Activated naive CD8-positive, alpha-beta T cell (primary cell): ENCODE measurements at regions not wholly inside any gene's neighbourhood (a gene's known extent, or its start where the extent isn't known, plus 50 kb on each side); places are given as distances from the start of the nearest gene placed in this dataset.

ENCODE experiments used
- H3K27ac Mint-ChIP-seq: one replicate; pipeline ENCODE4 v1.8.0; 2021; ENCODE audit warnings: mixed read lengths
- H3K27me3 Mint-ChIP-seq: one replicate; pipeline ENCODE4 v1.8.0; 2021; ENCODE audit warnings: mixed read lengths
- H3K36me3 Mint-ChIP-seq: one replicate; pipeline ENCODE4 v1.8.0; 2021; ENCODE audit warnings: mixed read lengths
- H3K4me1 Mint-ChIP-seq: one replicate; pipeline ENCODE4 v1.8.0; 2021; ENCODE audit warnings: low read depth, mixed read lengths
- H3K4me3 Mint-ChIP-seq: one replicate; pipeline ENCODE4 v1.8.0; 2021; ENCODE audit warnings: mild to moderate bottlenecking, mixed read lengths
- H3K9me3 Mint-ChIP-seq: one replicate; pipeline ENCODE4 v1.8.0; 2021; ENCODE audit warnings: low read depth, mixed read lengths

DNA sequence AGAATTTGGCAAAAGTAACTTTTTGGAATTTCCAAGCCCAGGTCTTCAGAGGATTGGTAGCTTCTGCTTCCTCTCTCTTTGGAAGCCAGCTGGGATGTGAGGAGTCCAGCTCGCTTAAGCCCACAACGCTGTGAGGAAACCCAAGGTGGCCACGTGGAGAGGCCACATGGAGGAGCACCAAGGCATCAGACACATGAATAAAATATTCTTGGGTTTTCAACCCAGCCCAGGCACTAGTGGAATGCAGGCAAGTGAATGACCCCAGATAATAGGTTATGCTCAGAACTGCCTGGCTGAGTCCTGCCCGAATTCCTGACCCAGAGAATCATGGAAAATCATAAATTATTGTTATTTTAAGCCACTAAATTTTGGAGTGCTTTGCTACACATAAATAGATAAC is 119.7 kb upstream of the PARP11 start:
- Mint-ChIP-seq H3K9me3 (no peaks in the 10 kb centered on the region), H3K4me3 (no peak overlapping the region), H3K27me3 (no peaks in the 10 kb centered on the region), H3K4me1 (peaks cover 42% of the 10 kb centered on the region), H3K36me3 (no peaks in the 10 kb centered on the region), H3K27ac (no peak overlapping the region)

DNA sequence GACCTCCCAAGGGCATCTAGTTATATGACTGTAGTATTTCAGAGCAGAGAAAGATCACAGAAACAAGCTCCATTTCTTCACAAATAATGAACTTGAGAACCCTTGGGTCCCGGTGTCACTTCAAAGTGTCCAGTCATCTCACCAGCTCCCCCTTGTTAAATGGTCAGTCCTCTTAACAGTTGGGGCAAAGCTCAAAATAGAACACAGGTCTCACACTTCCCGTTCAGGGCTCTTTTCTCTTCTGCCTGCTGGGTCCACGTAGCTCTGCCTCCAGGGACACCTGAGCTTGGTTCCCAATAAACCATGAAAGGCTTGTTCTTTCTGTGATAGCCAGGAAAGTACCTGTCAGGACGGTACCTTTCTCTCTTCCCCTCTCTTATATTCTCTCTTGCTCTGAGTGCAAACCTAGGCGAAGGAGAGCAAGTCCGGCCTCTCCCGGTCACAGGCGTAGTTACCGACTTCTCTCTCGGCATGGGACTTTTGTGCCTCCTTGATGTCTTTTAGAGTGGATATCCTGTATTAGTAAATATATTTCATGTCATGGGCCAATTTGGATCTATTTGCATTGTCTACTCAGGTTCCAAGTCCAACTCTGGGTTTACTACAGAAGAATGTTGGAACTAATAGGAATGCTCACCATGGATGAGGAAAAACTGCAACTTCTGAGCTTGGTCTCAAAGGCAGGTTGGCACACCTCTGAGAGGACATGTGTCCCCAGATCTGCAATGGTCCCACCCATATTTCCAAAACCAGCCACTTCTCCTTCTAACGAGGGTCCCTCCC is 118.8 kb upstream of the PARP11 start:
- Mint-ChIP-seq H3K9me3 (no peaks in the 10 kb centered on the region), H3K4me3 (no peak overlapping the region), H3K27ac (no peak overlapping the region), H3K36me3 (no peaks in the 10 kb centered on the region), H3K27me3 (no peaks in the 10 kb centered on the region), H3K4me1 (peaks cover 44% of the 10 kb centered on the region)

DNA sequence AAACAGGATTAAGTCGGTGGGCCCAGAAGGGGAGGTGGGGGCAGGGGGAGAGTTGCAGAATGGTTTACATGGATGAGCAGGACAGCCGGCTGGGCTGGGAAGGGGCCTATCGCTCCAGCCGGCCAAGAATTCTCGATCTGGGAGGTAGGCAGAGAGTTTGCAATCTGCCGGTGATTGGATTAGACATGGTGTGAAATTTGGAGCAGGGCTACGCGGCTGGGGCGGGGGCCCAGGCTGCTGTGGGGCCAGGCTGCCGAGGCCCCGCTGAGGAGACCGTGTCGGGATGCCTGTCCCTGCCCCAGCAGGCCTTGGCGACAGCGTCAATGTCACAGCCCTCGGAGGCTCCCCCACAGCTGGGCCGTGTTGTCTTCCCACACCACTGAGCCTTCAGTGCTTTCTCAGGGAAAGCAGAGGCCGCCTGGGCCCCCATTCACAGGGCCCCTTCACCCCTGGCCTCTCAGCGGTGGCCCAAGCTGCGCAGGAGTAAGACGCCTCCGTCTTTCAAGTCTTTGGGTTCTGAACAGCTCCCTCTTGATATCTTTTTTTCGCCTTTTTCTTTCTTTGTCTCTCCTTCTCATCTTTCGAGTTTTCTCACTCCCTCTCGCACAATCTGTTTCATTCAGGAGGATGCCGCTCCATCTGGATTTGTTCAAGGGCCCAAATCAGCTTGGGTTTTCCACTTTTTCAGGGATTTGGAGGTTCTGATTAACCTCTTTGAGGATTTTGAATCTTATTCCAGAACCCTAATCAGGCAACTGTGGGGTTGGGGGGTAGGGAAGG is 117.5 kb upstream of the PARP11 start:
- no peak overlapping the region for H3K4me3 Mint-ChIP-seq
- no peak overlapping the region for H3K27ac Mint-ChIP-seq
- H3K36me3 Mint-ChIP-seq = no peaks in the 10 kb centered on the region
- peaks cover 45% of the 10 kb centered on the region for H3K4me1 Mint-ChIP-seq
- no peaks in the 10 kb centered on the region for H3K27me3 Mint-ChIP-seq
- no peaks in the 10 kb centered on the region for H3K9me3 Mint-ChIP-seq

DNA sequence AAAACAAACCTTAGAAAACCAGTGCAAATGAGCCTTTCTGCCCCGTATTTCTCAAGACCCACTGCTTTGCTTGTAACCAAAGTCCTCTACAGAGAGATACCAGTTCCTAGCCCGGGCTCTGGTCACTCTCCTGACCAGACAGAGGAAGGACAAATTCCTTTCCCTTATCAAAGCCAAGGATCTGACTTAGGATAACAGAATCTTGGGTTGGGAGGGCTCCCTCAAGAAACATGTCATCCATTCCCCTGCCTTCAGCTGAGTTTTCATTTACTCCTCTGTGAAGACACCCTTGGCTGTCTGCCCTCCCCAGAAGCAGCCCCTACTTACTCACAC is 116.0 kb upstream of the PARP11 start:
- Mint-ChIP-seq H3K36me3 (no peaks in the 10 kb centered on the region), H3K4me3 (peak overlapping the region; percentile 54), H3K27me3 (no peaks in the 10 kb centered on the region), H3K4me1 (peaks cover 44% of the 10 kb centered on the region), H3K9me3 (no peaks in the 10 kb centered on the region), H3K27ac (peak overlapping the region; percentile 91)

DNA sequence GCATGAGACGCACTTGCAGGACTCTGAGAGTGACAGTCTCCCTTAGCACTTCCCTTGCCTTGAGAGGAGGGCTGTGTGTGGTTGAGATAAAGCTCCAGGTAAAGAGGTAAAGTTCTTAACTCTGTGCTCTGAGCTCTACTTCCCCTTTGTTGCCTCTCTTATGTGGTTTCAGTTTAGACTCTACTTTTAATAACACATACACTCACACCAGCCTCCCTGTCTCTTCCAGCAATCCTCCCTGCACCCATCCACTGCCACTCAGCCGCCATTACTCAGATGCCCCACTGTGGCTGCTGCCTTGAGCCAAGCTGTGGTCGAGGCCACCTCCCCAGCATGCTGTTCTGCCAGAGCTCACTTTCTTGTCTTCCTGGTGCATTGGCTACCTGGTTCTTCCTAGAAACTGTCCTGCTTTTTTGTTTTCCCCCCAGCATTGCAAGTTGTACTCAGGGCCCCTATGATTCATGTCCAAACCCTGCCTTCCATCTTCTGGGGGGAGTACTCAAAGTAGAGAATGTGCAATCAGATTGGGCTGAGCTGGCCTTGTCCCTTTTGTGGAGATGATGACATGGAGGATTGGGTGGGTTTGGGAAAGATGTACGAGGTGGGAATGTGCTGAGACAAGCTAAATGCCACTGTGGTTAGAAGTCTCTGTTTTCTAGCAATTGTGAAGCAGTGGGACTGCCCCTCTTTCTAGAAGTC is 115.5 kb upstream of the PARP11 start:
- Mint-ChIP-seq H3K4me3 (peak overlapping the region; percentile 54), H3K4me1 (peaks cover 44% of the 10 kb centered on the region), H3K9me3 (no peaks in the 10 kb centered on the region), H3K36me3 (no peaks in the 10 kb centered on the region), H3K27ac (peak overlapping the region; percentile 91), H3K27me3 (no peaks in the 10 kb centered on the region)

DNA sequence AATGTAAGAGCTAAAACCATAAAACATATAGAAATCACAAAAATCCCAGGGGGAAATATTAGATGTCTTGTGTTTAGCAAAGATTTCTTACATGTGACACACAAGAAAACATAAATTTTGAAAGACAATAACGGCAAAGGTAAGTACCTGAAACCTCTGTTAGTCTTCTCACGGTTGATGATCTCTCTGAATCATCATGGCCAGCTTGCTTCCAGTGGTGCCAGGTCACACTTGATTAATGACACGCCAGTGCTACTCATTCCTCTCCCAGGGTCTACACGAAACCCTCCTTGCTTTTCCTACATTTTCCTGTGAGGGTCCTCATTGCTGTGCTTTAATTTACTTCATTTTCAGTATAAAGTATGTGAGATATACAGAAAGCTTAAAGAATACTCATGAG is 114.4 kb upstream of the PARP11 start:
- no peak overlapping the region for H3K27ac Mint-ChIP-seq
- no peak overlapping the region for H3K4me3 Mint-ChIP-seq
- no peaks in the 10 kb centered on the region for H3K27me3 Mint-ChIP-seq
- no peaks in the 10 kb centered on the region for H3K9me3 Mint-ChIP-seq
- H3K36me3 Mint-ChIP-seq = no peaks in the 10 kb centered on the region
- peaks cover 44% of the 10 kb centered on the region for H3K4me1 Mint-ChIP-seq

DNA sequence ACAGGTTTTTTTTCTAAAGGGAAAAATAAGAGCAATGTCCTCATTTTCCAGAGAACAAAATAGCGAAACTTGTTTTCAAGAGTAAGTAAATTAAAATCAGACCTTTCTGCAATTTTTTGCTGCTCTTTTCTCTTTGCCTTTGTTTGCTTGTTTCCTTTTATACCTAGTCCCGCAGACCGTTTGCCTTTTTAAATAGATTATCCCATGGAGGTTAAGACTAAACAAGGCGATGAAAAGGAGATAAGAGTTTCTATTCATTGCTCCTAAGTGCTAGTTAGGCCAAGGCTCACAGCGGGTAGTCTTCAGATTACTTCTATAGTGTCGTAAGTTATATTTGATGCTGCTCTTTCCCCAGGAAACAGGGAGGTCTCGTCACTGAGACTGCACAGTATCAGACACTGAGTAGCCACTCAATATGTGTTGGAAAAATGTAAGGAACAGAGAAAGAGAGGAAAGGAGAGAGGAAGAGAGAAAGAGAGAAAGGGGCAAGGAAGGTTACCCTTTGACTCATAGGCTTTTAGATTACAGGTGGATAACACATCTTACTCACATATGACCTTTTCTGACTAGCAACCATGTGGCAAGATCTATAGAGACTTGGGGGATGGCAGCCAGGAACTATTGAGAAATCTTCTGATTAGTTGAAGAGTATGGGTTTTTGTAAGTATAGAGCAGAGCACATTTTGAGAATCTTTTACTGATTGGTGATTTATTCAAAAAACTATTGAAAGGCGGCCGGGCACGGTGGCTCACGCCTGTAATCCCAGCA is 107.5 kb upstream of the PARP11 start:
- H3K36me3 Mint-ChIP-seq = no peaks in the 10 kb centered on the region
- H3K27ac Mint-ChIP-seq = peak overlapping the region; percentile 89
- H3K4me1 Mint-ChIP-seq = peaks cover 45% of the 10 kb centered on the region
- peak overlapping the region; percentile 42 for H3K4me3 Mint-ChIP-seq
- H3K27me3 Mint-ChIP-seq = no peaks in the 10 kb centered on the region
- no peaks in the 10 kb centered on the region for H3K9me3 Mint-ChIP-seq

DNA sequence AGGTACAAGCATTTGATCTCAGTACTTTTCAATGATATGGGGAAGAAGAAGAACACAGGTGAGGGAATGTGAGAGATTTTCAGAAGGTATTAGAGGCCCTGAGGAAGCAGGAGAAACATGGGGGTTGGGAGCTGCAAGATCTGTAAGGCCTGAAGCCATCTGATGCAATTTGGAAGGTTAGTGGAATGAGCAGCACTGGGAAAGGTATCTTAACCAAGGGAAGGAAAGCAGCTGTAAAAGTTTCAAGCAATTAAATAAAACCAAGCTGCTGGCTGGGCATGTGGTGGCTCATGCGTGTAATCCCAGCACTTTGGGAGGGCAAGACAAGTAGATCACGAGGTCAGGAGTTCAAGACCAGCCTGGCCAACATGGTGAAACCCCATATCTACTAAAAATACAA is 104.4 kb upstream of the PARP11 start:
- no peaks in the 10 kb centered on the region for H3K9me3 Mint-ChIP-seq
- H3K27ac Mint-ChIP-seq = peak overlapping the region; percentile 87
- peaks cover 75% of the 10 kb centered on the region for H3K4me1 Mint-ChIP-seq
- H3K27me3 Mint-ChIP-seq = no peaks in the 10 kb centered on the region
- no peaks in the 10 kb centered on the region for H3K36me3 Mint-ChIP-seq
- H3K4me3 Mint-ChIP-seq = no peak overlapping the region

DNA sequence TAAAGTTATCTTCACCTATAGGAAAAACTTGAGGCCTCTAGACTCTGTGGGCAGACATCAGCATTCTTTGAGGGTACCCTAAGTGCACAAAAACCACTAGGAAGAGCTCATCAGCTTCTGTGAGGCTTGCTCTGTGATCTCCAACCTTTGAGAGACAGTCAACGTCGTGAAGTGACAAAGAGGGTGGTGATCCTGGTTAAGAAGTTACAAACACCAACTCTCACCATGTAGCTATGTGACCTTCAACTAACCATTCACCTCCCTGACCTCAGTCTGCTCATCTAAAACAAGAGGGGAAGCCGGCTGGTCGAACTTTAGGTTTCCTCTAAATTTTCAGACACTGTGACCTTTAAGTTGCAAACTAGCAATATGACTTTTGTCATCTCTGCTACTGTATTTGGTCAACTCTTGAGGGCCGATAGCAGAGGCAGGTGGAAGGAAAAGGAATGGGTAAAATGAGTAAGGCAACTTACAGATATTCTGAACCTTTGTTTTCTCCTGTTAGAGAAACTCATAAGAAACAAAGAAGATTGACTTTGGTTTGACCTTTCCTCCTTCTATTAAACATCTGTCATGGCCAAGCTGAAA is 103.2 kb upstream of the PARP11 start:
- peak overlapping the region; percentile 46 for H3K4me3 Mint-ChIP-seq
- H3K4me1 Mint-ChIP-seq = peaks cover 85% of the 10 kb centered on the region
- H3K36me3 Mint-ChIP-seq = no peaks in the 10 kb centered on the region
- H3K27ac Mint-ChIP-seq = peak overlapping the region; percentile 87
- no peaks in the 10 kb centered on the region for H3K9me3 Mint-ChIP-seq
- no peaks in the 10 kb centered on the region for H3K27me3 Mint-ChIP-seq

DNA sequence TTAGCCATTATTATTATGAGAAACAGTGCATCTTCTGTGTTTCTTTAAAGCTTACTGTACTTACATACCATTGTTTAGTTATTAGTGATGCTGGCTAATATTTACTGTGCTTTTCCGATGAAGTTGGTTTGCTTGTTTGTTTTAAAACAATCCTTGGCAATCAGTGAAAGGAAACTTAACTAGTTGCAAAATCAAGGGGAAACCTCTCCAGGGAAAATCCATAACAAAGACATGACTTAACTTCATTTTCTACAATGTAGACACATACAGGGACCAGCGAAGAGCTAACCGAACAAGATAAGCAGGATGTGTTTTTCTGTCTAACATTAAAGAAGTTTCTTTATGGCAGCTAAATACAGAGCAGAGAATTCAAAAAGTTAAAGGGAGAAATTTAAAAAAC is 102.5 kb upstream of the PARP11 start:
- Mint-ChIP-seq H3K4me1 (peaks cover 87% of the 10 kb centered on the region), H3K27ac (peak overlapping the region; percentile 87), H3K9me3 (no peaks in the 10 kb centered on the region), H3K36me3 (no peaks in the 10 kb centered on the region), H3K4me3 (peak overlapping the region; percentile 42), H3K27me3 (no peaks in the 10 kb centered on the region)

DNA sequence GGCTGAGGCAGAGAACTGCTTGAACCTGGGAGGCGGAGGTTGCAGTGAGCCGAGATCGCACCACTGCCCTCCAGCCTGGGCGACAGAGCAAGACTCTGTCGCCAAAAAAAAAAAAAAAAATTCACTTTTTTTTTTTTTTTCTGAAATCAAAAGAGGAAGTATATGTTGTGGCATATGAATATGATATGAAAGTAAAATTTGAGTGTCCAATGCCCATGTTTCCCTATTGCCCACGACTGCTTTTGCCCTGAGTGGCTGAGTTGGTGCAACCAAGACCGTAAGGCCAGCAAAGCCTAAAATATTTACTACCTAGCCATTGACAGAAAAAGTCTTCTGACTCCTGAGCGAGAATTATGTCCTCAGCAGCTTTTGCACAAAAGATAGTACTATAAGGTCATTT is 101.7 kb upstream of the PARP11 start:
- peak overlapping the region; percentile 47 for H3K4me3 Mint-ChIP-seq
- H3K27ac Mint-ChIP-seq = peak overlapping the region; percentile 88
- no peaks in the 10 kb centered on the region for H3K27me3 Mint-ChIP-seq
- no peaks in the 10 kb centered on the region for H3K9me3 Mint-ChIP-seq
- peaks cover 79% of the 10 kb centered on the region for H3K4me1 Mint-ChIP-seq
- H3K36me3 Mint-ChIP-seq = no peaks in the 10 kb centered on the region

DNA sequence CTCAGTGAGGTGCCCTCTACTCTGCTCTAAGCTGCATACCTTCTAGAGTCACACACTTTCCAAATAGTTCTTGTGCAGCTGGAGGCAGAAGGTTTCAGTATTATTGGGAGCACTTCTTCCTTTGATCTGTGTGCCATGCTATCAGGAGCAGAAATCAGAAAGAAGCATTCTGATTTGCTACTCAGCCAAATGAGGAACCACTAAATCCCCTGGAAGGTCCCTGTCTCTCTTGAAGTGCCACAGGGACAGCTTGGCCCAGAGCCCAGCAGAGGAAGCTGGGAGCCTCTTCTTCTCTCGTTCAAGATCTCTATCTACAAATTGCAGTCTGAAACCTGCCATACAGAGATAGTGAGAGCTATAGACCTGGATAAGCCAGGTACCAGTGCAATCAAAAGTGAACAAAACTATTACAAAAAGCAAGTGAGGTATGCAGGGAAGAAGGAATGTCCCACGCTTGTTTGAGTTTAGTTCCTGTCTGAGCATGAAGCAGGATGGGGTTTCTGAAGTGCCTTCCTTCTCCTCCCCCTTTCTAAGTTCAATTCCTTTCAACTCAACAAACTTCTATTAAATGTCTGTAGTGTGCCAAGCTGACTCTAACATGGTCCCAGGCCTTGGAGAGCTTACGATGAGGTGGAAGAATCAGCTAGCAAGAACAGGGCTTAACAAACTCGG is 100.9 kb upstream of the PARP11 start:
- Mint-ChIP-seq H3K27me3 (no peaks in the 10 kb centered on the region), H3K36me3 (no peaks in the 10 kb centered on the region), H3K9me3 (no peaks in the 10 kb centered on the region), H3K4me1 (peaks cover 78% of the 10 kb centered on the region), H3K4me3 (peak overlapping the region; percentile 66), H3K27ac (peak overlapping the region; percentile 96)

DNA sequence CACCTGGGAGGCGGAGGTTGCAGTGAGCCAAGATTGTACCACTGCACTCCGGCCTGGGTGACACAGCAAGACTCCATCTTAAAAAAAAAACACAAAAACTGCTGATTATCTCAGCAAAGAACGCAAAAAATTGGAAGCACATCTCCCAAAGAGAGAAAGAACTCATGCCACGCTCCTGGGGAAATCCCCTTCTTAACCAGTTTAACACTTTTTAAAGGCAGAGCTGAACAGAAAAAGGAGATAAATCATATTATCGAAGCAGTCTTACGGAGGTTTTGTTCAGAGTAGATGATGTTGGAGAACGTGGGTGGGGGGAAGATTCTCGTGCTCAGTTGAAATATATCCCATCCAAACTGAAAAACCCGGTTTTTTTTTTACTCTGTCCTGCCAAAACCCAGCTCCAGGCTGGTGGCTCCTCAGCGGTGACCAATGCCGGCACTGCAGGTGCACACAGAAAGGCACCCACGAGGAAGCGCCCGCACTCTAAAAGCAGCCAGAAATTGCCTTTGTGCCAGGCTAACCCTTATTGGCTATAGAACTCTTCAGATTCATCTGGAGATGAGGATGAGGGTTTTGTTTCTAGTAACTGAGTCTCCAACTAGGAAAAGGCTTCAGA is 100.2 kb upstream of the PARP11 start:
- Mint-ChIP-seq H3K9me3 (no peaks in the 10 kb centered on the region), H3K4me3 (peak overlapping the region; percentile 66), H3K27ac (peak overlapping the region; percentile 96), H3K36me3 (no peaks in the 10 kb centered on the region), H3K27me3 (no peaks in the 10 kb centered on the region), H3K4me1 (peaks cover 71% of the 10 kb centered on the region)

DNA sequence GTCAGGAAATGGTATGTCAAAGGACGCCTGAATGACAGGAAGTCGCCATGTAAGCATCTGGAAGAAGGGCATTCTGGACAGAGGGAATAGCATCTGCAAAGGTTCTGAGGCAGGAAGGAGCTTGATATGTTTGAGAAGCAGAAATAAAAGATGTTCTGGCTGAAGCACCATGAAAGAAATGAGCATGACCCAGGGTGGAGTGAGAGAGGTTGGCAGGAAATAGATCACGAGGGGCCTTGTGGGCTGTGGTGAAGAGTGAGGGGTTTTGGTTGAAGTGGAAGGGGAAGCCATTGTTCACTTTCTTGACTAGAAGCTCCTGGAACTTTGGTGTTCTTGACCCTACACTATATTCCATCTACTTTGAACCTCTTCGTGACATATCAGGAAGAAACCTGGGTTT is 99.4 kb upstream of the PARP11 start:
- Mint-ChIP-seq H3K27me3 (no peaks in the 10 kb centered on the region), H3K36me3 (no peaks in the 10 kb centered on the region), H3K4me3 (peak overlapping the region; percentile 68), H3K27ac (peak overlapping the region; percentile 96), H3K4me1 (peaks cover 65% of the 10 kb centered on the region), H3K9me3 (no peaks in the 10 kb centered on the region)
